Stimulated activated CD8-positive, alpha-beta memory T cell treated with anti-CD3 and anti-CD28 coated beads, Interleukin-12 subunit alpha, Interleukin-12 subunit beta, amount 100 ng/mL, for 1 hour (primary cell): ENCODE measurements at regions not wholly inside any gene's neighbourhood (a gene's known extent, or its start where the extent isn't known, plus 50 kb on each side); places are given as distances from the start of the nearest gene placed in this dataset.
"Not testable (repeated sequence)": the region's sequence is repeated elsewhere in the genome, so short reads cannot be mapped to it uniquely, and the experiment has no call there.

Experiments used
- DNase-seq: peaks from one replicate; pipeline ENCODE4 v3.0.0-alpha.2; 2020; ENCODE audit warnings: low read depth

DNA sequence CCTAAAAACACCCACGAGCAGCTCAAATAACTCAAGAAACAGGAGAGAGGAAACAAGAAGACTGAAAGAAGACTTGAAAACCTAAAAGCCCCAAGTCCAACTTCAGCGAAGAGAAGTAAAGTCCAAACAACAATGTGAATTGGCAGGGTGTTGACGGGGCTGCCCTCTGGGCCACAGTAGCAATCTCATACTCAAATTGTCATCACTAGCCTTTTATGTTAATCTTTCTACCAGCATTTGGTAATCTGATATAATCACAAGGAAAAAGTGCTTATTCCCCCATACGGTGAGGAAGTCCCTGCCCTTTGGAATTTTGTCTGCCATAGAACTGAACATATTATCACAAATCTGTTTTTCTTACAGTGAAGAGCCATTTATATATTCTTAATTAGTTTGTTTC, 51.5 kb upstream of the IFNE start:
- no peak for DNase-seq

DNA sequence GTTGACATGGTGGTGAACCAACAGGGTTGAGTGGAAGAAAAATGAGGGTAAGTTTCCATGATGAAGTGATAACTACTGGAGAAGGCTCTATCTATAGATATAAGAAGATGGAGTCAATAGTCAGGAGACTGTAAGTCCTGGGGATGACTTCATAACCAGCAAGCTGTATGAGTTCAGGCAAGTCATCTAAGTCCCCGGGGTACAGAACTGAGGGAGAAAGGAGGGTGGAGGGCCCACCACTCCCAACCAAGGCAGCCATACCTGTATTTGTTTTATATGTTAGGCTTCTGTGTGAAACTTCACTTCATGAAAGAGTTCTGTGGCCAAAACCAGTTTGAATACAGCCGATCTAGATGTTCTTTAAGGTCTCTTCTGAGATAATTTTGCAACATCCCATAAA, 53.3 kb upstream of the IFNE start:
- DNase-seq: no peak

DNA sequence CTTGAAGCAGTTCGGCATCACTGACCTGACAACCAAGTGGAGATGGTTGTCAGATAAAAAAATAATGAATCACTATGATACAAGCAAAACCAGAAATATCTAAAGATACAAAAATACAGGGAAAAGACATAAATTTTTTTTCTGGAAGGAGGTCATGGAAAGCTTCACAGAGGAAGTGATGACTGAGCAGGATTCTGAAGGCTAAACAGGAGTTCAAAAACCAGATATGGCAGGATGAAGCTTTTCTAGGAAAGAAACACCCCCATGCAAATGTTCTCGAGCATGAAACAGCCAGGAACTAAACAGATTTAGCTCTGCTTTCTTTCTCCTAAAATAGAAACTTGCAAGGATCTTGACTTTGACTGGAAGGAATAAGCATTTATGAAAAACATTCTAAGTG, 60.7 kb upstream of the IFNE start:
- no peak for DNase-seq

DNA sequence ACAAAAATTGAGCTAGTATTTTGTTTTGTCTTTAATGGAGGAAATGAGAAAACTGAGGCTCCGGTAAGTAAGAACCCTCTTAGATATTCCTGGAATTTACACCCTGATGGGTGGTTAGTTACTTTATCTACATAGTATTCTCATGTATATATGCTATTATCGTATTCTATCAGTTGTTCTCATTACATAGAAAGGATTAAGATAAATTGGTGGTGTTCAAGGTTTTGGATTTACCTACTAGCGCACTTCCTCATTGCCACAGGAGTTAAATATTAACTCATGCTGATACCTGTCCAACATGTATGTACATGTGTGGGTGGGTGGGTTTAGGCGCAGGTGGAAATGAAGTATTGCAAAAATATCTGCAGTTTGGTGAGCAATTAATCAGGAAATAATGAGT, 61.1 kb upstream of the IFNE start:
- no peak for DNase-seq

DNA sequence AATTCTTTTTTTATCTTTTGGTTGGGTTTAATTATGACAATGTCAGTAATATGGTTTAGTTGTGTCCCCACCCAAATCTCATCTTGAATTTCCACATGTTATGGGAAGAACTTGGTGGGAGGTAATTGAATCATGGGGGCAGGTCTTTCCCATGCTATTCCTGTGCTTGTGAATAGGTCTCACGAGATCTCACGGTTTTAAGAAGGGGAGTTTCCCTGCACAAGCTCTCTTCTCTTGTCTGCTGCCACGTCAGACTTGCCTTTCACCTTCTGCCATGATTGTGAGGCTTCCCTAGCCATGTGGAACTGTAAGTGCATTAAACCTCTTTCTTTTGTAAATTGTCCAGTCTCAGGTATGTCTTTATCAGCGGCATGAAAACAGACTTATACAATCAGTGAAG, 61.7 kb upstream of the IFNE start:
- not testable (repeated sequence) for DNase-seq

DNA sequence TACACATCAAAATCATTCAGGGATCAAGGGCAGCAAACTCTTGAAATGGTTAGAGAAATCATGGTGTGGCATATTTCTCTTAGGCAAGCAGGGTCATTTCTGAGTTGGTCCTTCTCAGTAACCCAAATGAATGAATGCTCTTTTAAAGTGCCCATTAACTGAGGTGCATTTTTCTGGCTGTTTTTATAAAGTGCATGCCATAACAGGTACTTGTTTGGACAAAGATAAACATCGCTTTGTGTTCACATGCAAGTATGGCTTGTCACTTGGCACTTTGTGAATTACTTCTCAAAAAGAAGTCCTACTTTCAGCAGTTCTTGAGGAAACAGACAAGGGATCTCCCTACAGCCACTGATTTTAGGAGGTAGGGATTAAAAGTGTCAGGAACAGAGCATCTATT, 64.8 kb upstream of the IFNE start:
- DNase-seq: no peak

DNA sequence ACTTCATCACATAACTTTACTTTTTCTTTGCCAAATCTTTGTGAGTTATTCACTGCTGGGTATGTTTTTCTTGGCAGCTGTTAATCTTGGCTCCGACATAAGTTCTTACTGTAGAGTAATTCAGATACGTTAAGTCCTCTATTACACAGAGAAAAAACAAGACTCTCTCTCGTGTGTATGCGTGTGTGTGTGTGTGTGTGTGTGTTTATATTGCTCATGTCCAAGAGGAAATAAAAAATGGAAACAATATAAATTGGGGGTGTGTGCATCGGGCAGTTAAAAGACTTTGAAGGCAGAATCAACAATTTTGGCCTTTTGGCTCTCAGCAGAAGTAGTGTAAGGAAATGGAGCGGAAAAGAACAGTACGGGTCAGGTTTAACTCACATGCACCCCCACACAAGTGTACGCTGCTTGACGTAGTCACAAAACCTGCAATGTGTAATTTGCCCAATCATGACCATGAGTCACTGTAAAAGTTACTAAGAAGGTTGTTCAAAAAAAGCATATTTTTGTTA, 67.2 kb upstream of the IFNE start:
- DNase-seq: no peak

DNA sequence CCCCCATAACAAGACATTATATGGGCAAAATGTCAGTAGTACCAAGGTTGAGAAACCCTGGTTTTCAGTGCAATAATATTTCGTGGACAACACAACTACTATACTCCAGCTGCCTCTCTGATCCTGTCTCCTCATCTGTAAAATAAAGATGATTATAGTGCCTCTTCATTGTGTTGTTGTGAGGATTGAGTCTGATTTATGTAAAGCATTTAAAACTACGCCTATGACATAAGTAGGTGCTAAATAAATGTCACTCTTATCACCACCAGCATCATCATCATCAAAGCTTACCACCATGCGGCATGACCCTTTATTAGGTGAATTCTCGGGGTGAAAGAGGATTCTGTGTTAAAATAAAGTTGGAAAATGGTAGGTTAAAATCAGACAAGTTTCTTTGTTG, 67.8 kb upstream of the IFNE start:
- DNase-seq: no peak

DNA sequence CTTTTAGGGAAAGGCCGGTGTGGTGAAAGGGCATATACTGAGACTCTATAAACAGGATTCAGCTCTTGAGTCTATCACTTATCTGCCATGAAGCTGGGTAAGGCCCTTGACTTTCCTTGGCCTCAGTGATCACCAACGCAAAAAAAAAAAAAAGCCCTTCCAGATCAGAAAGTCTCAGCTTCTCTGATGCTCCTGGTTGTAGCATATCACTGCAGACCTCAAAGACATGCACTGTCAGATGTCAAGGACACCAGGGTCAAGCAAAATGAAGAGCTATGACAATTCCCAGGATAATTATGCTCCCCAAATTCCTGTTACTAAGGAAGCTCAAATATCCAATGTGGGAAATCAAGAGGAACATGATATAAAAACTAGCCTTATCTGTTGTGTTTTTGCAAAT, 68.3 kb upstream of the IFNE start:
- DNase-seq: no peak

DNA sequence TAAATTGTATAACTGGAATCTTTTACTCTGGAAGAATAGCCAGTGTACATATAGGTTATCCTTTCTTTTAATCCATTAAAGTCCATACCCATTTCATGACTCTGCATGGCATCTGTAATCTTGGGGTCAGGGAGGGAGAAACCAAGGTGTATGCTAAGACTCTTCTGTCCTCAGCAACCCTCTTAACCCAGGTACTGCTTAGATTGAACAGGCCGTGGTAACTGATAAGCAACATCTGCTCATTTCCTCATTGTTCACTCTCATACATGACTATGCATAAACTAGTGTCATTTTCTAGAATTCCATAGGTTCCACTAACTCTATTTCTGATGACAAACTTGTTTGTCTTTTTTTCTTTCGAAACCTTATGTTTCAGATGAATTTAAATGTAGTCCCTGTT, 69.3 kb upstream of the IFNE start:
- DNase-seq: no peak

DNA sequence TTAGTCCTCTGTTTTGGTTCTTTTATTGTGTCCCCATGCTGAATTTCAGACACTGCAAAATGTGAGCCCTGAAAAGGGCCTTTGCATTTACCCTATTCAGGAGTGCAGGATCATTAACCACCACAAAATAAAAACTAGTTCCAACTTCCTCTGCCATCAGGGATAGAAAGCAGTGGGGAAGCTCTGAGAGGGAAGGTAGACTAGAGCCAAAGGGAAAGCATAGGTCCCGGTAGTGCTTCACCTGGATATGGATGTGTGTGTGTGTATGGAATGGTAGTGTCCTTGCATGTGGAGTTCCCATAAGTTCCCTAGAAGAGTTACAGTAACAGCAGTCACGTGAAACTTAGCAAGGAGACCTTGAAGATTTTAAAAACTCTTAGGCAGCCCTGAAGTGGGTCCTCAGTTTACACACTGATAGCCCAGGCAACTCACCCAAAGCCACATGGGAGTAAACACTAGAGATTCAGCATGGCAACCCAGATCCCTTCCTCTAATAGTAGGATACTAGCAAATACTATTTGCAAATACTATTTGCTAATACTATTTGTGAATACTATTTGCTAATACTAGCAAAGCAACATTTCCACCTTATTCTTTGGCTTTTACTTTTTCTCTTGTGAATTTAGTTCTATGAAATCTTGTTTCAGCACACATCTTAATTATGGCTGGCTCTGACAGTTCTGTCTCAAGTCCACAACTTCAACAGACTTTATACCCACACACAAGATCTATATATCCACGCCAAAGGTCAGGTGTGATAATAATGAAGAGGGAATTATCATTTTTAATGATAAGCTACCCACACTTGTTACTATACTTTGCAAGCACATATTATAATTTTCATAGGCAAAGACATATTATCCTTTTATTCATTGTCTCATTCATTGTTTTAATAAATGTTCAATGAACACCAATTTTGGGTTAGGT, 70.4 kb upstream of the IFNE start:
- no peak for DNase-seq

DNA sequence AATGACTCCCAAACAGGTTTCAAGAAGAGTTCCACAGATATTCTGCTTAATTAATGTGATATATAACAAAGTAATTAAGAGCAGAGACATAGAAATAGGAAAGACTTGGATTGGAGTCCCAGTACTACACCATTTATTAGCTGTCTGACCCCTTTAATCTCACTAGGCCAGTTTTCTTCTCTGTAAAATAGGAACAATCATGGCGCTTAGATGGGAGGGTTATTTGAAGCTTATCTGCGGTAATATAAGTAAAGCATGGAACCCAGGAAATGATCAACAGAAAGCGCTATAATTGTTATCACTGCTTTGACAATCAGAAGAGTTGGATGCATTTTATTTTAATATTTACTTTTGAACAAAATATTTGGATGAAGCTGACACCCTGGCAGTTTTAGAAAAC, 71.3 kb upstream of the IFNE start:
- DNase-seq: no peak

DNA sequence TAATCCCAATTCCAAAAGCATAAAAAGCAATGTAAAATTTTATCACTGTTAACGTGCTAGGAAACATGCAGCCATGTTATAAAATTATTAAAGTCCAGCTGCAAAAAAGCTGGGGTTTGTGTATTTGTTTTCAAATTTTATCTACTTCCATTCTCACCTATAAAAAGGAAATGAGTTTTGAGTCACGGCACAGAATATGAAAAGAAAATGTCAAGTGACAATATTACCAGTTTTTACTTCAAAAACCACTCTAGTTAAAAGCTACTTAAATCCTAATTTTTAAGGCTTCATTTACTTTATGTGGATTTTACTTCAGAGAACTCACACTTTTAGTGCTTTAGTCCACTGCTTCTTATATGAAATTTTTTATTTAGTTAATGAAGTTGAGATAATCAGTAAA, 72.7 kb upstream of the IFNE start:
- DNase-seq: no peak

DNA sequence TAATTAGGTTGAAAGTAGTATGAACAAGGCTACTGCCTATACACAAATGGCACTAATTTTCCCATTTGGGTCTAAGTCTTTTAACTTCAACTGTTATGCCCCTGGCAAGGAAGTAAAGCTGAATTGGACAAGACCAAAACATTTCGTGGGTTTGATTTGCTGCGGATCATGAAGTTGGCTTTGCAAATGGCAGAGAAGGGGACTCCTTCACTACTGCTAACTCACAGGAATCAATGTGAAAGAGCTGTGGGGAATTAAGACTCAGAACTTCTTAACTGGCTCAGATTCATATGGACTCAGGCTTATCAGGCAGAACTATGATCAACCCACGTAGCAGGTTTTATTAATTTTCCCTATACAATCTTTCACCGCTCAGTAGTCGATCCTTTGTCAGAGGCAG, 73.8 kb upstream of the IFNE start:
- no peak for DNase-seq

DNA sequence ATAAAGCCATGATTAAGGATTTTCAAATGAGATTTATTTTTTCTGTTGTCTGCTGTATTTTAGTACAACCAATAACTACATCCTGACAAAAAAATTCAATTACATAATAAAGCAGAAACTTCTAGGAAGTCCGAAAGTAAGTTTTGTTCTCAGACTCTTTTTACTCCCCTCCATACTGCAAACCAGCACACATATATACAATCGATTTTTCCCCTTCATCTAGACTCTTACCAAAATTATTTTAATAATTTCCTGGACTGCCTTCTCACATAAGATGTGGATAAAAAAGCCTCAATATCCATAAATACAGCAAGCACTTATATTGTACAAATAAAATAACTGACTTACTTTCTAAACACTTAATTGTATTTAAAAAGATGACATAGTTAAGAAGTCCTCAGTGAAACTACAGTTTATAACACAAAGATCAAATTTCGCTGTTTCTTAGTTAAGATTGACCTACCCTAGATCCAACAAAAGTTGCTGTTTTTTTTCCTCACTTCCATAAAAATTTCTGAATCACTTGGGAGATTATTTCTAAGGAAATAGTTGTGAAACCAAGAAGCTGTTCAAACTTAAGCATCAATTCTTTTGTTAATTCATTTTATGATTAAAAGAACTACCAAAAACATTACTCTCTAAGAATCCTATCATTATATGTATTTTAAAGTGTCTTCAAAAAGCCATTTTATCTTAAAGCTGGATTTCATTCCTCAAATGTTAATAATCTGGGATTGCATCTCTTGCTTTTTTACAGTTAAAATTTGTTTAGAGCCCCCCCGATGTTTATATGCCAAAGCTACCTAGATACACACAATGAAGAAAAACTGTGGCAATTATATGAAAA, 74.7 kb upstream of the IFNE start:
- DNase-seq: no peak

DNA sequence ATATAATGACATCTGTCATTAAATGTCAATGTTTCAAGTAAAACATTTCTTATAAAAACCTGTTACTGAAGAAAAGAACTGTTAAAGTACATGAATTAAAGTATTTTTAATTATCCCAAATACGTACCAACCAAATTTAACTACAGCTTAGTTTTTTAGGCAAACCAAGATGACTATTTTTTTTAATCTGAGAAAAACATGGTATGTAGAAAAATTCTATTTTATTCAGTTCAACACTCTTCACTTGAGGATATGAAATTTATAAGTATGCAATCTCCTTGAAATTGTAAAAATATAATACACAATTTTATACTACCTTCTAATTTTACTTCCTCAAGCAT, 75.3 kb upstream of the IFNE start:
- no peak for DNase-seq

DNA sequence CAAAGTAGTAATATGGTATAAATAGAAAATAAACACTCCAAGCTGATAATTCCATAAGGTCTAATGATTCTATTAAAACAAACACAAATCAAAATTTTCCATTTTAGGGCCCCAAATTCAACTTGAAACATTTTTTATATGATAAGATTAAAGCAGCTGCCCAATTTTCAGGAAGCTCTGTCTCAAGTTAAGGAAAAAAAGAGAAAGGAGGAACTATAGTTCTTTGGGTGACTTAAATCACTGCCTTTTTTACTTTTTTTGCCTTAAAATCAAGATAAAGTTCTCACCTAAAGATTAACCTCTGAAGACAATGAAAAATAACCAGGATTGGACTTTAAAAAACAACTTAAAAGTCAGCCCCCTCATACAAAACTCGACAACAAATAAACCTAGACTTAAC, 76.0 kb upstream of the IFNE start:
- no peak for DNase-seq

DNA sequence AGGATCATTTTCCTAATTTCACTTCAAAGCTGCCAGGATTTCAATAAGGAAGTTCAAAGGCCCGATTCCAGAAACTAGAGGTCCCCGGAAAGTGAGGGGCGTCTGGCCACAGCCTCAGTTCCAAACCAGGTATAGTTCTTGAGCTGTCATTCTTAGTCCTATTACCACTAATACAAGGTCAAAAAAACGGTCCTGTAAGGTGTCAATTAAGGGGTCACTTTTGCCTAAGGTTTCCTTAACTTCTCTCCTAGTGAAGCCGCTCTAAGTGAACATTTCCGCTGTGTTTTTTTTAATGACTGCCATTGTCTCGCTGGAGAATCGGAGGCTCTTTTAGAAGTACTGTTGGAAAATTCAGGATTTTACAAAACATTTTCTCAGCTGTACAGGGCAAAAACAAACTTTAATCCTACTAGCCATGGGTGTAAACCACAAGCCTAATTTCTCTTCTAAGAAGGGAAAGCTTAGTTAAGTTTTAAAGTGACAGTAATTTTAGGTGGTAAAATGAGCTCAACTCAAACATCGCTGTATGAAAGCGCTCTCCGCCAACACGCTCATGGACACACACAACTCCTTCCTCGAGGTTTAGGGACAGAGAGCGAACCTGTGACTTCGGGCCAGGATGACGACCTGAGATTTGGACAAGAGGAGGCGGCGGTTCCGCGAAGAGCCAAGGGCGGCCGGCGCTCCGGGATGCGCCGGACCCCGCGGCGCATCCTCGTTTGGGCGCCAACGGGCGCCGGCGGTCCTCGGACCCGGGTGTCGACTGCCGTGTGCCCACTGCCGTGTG, 76.7 kb upstream of the IFNE start:
- no peak for DNase-seq

DNA sequence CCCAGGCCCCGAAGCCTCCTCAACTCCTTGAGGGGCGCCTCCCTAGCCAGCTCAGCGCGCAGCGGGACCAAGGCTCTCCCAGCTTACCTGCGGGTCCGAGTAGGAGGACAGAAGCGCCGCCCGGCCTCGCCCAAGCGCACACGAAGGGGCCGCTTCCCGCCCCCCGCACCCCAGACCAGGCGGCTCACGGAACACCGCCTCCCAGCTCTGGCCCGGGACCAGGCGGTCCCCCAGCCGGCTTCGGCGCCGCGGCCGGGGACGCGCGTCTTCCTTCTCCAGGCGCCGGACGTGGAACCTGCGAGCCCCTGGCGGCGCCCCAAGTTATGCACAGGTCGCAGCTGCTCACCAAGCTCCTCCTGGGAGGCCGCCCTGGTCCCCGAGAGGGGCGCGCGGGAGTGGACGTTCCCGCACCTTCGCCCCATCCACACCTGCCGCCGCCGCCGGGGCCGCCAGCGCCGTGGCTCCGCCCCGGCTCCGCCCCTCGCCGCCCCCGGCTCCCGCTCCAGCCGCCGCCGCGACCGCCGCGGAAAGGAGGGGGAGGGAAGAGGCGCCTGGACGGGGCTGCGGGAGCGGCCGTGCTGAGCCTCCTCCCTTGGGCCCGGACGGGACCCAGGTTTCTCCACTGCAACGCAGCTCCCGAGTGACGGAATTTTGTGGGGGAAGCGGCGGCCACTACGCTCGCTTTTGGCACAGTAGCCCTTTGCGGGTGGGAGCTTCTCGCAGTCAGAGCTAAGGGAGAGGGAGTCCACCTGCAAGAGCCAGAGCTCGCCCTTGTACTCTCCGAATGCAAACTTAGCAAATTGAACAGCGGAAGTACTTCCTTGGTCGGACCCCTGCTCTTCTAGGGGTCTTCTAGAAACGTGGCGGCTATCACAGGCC, 77.5 kb upstream of the IFNE start:
- DNase-seq: no peak

DNA sequence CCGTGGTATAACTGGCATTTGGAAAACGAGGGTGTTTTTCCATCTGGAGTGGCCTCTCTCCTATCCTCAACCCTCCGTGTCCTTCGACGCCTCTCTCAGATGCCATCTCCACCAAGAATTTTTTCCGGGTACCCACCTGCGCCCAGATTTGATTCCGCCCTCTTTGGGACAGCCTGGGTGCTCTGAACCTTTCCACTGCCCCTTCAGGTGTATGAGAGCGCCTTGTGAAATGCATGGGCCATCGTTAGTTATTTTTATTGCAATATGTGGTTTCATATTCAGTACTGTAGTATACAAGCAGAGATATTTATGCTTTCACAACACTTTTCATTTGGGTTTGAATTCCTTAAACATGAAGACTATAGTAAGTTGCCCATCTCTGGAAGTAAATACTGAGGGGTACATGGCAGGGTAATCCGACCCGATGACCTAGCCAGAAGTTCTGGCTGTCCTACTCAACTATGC, 78.2 kb upstream of the IFNE start:
- DNase-seq: no peak

DNA sequence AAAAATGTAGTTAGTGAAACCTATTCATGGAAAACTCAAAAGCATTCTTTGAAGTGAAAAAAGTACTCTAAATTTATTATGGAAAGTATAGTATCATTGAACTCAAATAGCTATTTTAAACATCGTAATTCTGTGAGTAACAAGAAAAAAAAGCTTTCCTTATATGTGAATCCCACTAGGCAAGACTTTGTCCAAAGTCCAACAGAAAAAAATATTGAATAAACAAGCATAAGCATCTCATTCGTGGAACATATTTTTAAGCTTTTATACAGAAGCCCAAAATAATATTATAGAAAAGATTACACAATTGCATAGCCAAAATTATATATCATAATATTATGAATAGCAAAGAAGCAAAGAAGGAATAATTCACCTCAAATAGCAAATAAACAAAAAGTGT, 79.4 kb upstream of the IFNE start:
- no peak for DNase-seq
